Left lobe of liver (tissue), 2 donors: ENCODE measurements at regions not wholly inside any gene's neighbourhood (a gene's known extent, or its start where the extent isn't known, plus 50 kb on each side); places are given as distances from the start of the nearest gene placed in this dataset.
"Not testable (repeated sequence)": the region's sequence is repeated elsewhere in the genome, so short reads cannot be mapped to it uniquely, and the experiment has no call there.

Experiments used
- ATAC-seq: fragments of 200-7000 bp; cut with Tn5 transposase; one replicate; pipeline ENCODE4 v1.9.1; 2020; ENCODE audit warnings: mild to moderate bottlenecking, moderate library complexity
- DNase-seq: peaks from one replicate; pipeline ENCODE4 v3.0.0-alpha.2; 2020; ENCODE audit warnings: low spot score
- donor health status: DM: no; HTN: no; CAD: no; lungs with moderate emphysema.
- donor health status: DM: no; HTN: yes; CAD: no.

DNA sequence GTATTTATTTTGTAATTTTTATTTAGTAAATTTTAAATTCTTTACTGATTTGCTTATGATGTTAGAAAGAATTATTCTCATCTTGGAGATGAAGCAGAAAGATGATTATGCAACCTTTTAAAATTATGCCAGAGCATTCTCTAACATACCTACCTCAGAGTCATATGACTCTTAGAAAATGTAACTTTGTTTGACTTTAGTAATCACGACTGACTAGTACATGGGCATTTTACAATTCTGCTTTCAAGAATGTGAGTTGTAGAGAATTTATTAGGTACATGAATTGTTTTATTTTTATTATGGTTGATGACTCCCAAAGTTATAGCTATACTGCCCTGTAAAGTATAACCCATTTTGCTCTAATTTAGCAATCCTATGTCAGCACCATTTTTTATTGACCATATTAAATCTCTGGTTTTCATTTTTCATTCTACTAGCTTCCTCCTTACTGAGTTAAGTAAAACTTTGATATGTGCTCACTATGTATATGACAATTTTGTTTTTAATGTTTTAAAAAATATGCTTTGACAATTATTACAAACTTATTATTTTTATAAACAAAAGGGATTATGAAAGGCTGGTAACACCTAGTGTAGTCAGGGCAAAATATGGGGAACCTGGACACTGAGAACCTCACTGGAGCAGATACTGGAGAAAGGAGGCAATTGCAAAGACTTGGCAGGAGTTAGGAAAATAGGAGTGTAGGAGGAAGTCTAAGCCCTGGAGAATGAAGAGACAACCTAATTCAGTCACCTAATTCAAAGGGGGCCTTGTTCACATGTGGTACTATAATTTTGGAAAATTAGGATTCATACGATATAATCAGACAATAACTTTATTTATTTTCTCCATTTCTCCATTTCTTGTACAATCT lies 249.7 kb upstream of the DAB2 start:
- no peak for DNase-seq
- ATAC-seq, result no peak

DNA sequence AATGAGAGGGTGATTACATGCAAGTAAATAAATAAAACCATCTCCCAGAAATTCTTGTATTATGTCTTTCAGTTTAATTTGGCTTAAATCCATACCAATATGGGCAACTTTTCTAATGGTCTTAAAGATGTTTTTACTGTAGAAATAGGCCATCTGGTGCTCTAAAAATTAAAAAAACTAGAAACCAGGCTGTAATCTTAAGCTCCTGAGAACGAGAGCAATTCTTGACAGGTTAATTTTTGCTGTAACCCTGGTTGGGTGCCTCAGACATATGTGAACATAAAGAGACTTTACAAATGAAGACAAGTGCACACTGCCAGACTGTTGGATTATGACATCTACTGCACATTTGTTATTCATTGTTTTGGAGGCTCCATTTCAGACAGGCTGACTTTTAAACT lies 246.8 kb upstream of the DAB2 start:
- no peak for ATAC-seq

DNA sequence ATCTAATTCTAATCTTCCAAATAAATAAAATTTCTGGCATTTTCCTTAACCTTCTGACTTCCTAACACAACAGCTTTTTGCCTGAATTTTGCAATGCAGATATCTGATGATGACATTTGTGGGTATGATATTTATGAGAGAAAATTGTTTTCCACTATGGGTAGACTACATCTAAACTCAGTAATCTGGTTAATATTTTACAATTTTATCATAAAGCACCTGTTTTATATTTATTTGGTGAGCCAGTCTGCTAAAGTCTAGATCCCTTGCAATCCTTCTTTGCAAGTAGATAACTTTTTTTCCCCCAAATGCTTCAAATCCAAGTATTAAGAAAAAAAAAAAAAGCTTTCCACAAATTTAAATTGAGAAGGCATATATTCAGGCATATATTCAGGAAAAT lies 246.2 kb upstream of the DAB2 start:
- DNase-seq, result no peak
- no peak for ATAC-seq

More for the DNA sequence above, 246.8 kb upstream of the DAB2 start:
- DNase-seq, result no peak

DNA sequence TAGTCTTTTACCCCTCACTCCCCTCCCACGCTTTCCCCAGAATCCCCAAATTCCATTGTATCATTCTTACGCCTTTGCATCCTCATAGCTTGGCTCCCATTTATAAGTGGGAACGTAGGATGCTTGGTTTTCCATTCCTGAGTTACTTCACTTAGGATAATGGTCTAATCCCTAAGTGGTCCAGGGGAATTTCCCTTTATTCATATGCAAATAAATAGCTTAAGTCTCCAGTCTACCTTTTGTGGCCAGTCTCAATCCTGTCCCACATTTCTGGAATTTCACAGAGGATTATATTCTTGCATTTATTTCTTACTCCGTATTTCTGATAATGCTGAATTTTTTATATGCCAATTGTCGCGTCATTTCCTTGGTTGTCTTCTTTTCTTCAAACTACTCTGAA lies 245.6 kb upstream of the DAB2 start:
- ATAC-seq (no peak), DNase-seq (no peak)

DNA sequence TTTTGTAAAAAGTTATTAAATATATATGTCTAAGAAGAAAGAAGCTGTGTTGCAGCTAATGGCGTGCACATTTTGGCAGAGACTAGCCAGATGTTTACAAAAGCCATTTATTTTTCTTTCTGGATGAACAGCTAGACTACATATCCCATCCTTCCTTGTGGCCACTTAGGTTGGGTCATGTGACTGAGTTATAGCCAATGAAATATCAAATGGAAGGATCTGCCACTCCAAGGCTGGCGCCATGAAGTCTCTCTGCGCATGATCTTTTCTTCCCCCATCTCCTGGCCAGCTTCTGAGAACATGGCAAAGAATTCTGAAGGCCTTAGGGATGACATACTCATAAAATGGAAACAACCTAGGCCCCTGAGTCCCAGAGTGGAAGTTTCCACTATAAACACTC lies 244.2 kb upstream of the DAB2 start:
- DNase-seq (no peak), ATAC-seq (no peak)

DNA sequence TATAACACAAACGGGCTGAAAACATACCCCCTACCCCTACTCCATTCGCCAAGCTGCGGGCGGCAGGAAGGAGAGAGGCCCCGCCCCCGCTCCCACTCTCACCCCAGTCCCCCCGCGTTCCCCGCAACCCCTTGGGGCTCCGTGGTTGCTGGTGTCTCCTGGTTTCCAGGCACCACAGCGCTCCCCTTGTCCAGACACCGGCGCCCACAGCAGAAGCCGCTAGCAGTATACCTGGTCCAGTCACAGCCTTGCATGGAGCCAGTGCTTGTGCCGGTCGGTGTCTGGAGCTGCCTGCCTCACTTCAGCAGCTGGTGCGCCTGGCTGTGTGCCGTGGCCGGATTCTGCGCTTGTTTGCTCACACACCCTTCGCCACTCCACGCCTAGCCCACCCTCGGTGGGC lies 240.5 kb upstream of the DAB2 start:
- ATAC-seq (no peak), DNase-seq (no peak)

DNA sequence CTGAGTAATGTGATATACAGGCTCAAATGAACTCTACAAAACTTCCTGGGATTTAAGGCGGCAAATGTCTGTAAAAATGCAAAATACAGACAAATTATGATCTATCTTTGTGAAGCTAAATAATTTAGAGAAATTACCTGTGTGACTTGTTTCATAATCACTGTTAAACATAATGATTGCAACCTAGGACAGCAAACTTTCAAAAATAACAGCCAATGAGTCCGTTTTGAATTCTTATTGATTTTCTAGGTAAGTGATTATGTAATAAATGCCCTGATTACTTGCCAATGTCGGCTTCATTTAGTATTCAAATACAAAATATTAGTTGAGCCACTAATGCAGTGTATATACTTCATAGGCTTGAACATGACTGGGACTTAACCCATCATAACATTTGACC lies 238.2 kb upstream of the DAB2 start:
- DNase-seq (no peak), ATAC-seq (peak; percentile 66)

DNA sequence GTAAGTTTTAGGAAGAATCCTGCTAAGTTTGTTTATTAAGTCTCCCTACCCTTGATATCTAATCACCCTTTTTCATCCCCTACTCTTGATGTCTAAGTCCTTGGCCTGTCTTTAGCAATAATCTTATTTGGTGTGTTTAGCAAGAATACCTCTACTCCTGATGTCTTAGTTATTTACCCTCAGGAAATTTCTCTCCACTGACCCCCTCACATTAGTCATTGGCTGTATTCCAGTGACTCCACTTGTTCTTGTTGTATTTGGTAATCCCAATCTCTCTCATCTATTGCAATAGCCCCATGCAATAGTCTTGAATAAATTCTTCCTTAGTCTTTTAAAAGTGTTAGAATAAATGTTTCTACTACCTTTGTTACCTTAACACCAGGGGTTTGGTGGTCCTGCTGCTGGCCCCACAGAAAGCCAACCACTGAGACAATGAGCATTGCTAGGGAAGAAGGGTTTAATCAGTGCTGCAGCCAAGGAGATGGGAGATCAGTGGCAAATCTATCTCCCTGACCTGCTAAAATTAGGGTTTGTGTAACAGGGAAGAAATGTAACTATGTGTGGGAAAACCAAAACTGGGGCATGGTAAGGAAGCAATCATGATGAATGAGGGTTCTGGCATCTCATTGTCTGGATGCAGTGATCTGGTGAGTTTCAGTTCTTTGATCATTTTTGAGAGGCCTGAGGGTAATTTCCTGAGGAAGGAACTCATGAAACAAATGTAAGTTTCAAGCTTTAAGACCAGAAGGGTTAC lies 236.4 kb upstream of the DAB2 start:
- DNase-seq (no peak), ATAC-seq (no peak)

DNA sequence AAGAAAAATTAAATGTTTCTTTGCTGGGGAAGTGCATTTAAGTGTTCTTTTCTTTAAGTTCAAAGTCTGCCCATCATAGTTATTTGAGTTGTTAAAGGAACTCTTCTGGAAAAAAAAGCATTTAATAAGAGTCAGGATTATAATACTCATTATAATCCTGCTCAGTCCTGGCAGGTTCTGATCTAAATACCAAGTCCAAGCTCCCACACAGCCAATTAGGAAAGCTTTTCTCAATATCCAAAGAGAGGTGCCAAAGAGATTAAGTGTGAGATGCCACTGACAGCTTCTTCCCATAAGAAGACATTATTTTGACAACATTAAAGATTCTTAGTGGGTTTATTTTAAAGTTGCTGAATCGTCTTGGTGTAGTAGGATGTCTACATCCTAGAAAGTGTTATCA lies 235.2 kb upstream of the DAB2 start:
- ATAC-seq (no peak), DNase-seq (no peak)

DNA sequence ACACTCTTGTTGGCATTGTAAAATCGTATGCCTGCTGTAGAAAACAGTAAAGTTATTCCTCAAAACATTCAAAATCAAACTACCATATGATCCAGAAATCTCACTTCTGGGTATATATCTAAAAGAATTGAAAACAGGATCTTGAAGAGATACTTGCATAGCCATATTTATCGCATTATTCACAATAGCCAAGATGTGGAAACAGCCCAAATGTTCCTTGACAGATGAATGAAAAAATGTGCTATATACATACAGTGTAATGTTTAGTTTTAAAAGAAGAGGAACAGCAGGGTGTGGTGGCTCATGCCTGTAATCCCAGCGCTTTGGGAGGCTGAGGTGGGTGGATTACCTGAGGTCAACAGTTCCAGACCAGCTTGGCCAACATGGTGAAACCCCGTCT lies 234.1 kb upstream of the DAB2 start:
- DNase-seq (no peak), ATAC-seq (no peak)

DNA sequence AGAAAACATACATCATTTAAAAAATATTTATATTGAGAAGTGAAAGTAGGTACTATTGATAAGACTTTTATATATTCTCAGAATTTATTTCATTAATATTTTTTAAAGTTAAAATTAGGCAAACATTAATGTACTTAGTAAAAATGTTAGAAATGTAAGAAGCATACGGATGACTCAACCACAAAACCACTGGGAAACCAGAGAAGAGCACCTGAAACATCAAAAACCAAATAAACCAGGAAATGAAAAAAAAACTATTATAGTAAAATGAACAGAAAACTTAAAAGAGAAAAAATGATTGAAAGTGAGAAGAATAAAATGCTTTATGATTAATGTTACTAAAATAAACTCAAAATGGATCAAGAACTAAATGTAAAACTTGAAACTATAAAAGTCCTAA lies 233.2 kb upstream of the DAB2 start:
- no peak for ATAC-seq
- no peak for DNase-seq

DNA sequence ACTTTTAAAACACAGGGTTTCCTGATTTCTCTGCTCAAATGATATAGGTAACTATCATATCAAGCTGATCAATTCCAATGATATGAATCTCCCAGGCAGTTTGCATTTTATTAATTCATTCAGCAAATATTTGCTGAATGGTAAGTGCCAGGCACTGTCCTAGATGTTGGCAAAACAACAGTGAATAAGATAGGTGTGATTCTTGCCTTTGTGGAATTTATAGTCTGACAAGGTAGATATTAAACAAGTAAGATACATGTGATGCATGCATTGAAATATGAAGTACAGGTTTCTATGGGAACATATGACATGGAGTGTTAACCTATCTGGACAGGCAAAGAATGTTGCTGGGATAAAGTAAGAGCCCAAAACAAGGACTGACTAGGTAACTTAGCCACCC lies 231.8 kb upstream of the DAB2 start:
- DNase-seq (no peak), ATAC-seq (no peak)

DNA sequence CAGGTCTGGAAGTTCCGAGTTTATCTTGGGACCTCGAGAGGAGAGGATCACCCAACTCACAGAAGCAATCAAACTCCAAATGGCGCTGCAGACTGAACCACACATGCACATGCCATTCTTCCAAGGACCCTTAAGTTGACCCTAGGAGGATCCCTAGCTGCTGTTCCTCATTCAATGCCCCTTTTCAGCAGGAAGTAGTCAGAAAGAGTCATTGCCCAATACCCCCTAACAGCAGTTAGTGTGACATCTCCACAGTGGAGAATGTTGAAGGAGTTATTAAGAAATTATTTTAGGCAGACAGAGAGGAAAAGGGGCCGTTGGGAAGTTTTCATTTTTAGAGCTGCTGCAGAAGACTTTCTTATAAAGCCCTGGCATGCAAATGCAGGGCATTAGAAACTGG lies 229.9 kb upstream of the DAB2 start:
- ATAC-seq (no peak), DNase-seq (no peak)

DNA sequence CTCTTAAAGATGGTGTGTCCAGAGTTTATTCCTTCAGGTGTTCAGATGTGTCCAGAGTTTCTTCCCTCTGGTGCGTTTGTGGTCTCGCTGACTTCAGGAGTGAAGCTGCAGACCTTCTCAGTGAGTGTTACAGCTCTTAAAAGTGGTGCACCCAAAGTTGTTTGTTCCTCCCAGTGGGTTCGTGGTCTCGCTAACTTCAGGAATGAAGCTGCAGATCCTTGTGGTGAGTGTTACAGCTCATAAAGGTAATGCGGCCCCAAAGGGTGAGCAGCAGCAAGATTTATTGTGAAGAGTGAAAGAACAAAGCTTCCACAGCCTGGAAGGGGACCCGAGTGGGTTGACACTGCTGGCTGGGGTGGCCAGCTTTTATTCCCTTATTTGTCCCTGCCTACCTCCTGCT lies 227.7 kb upstream of the DAB2 start:
- not testable (repeated sequence) for DNase-seq, ATAC-seq

DNA sequence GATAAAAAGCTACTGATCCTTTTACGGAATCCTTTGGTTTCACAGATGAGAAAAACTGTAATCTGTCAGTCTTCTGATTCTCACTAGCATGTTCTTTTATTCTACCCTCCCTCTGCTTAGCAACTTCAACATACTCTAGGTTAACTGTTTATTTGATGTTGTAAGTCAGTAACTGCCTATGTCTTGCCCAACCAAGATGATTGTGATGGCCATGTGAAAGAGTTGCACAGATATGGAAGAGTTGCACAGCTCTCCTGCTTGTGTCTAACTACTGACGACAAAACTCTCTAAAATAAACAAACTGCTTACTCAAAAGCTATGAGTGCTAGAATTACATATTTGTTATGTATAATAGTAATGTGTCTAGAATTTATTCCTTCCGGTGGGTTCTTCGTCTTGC lies 227.3 kb upstream of the DAB2 start:
- no peak for DNase-seq
- no peak for ATAC-seq

DNA sequence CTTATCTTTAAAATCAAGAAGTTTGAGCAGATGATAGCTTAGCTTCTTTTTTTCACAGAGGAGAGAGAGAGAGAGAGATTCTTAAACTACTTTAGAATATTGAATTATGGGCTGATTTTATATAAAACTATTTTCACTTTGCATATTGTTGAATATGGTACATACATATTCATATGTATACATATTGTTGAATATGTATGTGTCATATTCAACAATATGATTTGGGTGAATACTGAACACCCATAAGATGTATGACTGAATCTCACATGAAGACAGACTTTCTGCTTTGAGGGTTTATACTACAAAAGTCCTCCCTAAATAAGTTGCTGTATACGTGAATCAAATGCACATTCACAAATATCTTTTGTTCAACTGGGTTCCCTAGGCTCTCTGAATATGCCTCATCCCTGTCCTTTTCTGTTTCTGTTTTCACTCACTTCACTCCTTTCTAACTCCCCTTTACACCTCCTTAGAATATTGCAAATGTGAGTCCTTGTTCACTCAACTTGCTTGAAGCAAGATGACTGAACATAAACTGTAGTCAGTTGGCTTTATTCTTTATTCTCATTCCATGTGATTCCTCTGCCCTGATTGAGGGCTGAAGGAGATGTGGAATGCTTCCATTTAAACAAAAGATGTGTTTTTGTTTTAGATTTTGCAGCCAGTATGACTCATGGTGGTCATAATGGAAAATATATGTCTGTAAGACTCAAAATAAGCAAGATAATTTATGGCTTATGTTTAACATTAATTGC lies 225.4 kb upstream of the DAB2 start:
- ATAC-seq (no peak), DNase-seq (no peak)

DNA sequence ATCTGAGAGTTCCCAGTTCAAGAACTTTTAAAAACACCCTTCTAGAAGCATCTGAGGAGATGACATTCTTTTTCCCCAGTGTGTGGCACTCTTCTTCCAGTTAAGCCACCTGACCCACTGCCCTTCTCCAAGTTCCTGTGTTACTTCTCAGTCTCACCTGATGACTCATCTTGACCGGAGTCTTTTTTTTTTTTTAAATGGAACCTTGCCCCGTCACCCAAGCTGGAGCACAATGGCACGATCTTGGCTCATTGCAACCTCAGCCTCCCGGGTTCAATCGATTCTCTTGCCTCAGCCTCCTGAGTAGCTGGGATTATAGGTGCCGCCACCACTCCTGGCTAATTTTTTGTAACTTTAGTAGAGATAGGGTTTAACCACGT lies 224.1 kb upstream of the DAB2 start:
- ATAC-seq, result peak; percentile 67

DNA sequence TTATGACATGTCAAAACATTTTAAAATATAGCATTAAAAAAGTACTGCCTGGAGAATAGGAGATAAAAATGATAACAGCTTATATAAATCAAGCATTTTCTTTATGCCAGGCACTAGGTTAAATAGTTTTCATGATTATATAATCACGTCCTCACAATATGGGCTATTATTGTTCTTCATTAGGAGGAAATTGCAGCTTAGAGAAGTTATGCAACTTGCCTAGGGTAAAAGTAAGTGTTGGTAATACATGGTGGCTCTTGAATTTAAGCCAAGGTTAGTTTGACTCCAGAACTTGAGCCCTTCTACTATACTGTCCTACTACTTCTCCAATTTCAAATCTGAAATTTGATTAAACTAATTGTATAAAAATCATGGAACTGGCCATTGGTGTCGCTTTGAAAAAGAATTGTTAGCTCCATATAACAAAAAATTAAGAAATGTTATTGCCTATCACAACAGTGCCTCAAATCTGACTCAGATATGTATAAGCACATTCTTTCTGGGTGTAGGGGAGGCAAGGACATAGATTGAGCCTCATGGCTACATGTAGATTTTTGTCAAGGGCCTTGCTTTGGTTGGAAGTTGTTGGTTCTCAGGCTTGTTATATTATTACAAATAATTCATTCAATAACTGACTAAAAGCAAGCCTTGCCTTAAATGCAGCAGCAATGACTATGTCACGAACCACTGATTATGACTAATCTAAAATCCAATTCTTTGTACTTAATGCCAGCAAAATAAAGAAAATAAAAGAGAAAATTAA lies 223.5 kb upstream of the DAB2 start:
- DNase-seq (no peak), ATAC-seq (no peak)

More for the DNA sequence above, 224.1 kb upstream of the DAB2 start:
- no peak for DNase-seq

DNA sequence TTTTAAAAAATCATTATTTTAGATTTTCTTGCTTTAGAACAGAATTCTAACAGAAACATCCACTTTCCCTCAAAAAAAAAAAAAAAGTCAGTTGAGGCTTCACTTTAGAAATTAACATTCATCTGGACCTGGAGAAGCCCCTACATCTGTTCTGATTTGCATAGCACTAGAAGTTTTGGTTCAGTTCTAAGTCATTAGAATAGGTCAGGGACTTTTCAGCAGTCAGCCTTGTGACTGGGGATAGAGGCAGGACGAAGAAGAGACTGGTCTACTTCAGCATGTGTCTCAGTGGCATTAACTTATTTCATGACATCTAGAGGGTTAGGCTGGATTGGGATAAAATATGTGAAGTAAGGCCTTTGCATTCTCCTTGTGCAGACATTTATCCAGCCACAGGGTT lies 215.8 kb upstream of the DAB2 start:
- ATAC-seq, result no peak

DNA sequence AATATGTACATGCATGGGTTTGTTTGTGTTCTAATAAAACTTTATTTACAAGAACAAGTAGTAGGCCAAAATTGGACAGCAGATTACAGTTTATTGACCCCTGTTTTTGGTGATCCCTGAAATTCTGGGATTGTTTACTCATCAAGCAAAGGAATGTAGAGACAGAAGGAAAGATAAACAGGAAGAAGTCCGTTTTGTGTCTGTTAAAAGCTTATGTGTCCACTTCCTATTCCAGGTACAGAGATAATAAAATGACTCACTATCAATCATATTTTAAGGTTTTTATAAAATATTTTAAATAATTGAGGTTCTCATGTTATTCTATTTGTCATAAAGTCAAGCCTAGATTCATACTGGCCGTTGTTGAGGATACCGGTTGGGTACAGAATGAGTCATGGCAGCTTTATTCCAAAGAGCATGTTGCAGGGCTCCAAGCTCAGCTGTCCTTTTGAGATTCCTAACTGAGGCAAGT lies 214.9 kb upstream of the DAB2 start:
- ATAC-seq, result peak; percentile 26

More for the DNA sequence above, 215.8 kb upstream of the DAB2 start:
- DNase-seq, result no peak

DNA sequence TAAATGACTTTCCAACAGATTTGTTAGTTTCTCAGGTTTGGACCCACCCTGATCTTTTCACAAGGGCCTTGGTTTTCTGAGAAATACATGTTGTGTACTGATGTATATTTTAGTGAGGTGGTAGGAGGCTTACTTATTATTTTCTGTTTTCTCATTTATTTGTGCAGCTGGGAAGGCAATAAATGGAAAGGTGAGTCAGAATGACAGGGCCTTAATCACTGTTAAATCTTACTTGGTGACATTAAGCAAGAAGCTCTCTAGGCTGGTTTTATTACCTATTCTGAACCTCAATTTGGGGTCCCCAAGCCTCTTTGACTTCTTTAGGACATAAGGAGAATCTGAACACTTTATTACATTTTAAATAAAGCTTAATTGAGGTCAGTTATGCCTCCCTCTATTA lies 214.0 kb upstream of the DAB2 start:
- DNase-seq, result no peak
- no peak for ATAC-seq

More for the DNA sequence above, 214.9 kb upstream of the DAB2 start:
- DNase-seq, result no peak
